Limb (tissue), 2 donors: ENCODE measurements at regions not wholly inside any gene's neighbourhood (a gene's known extent, or its start where the extent isn't known, plus 50 kb on each side); places are given as distances from the start of the nearest gene placed in this dataset.
"Not testable (repeated sequence)": the region's sequence is repeated elsewhere in the genome, so short reads cannot be mapped to it uniquely, and the experiment has no call there.

ENCODE experiments used
- DNase-seq, 2 donors: peaks; one replicate each; pipeline ENCODE4 v3.0.0-alpha.2; 2016; ENCODE audit errors: extremely low spot score in 2 of 2

- no peak for DNase-seq
Measured at GRCh38 chr5:2867373-2867933, 116.0 kb upstream of the IRX2 start.

GRCh38 chr5:2866662-2867372 lies 115.3 kb upstream of the IRX2 start:
- no peak for DNase-seq

GRCh38 chr5:2865856-2866255 lies 114.4 kb upstream of the IRX2 start:
- no peak for DNase-seq

- no peak for DNase-seq
Measured at GRCh38 chr5:2864515-2865105, 113.1 kb upstream of the IRX2 start.

GRCh38 chr5:2863675-2864433 lies 112.4 kb upstream of the IRX2 start:
- no peak for DNase-seq

- no peak for DNase-seq
Measured at GRCh38 chr5:2863133-2863532, 111.7 kb upstream of the IRX2 start.

GRCh38 chr5:2862176-2862575 lies 110.7 kb upstream of the IRX2 start:
- DNase-seq = not testable (repeated sequence)

GRCh38 chr5:2861605-2862004 lies 110.1 kb upstream of the IRX2 start:
- DNase-seq = no peak

GRCh38 chr5:2860101-2860500 lies 108.6 kb upstream of the IRX2 start:
- DNase-seq = no peak

- DNase-seq = no peak
Measured at GRCh38 chr5:2857837-2858236, 106.4 kb upstream of the IRX2 start.

GRCh38 chr5:2856206-2856605 lies 104.7 kb upstream of the IRX2 start:
- no peak for DNase-seq

- no peak for DNase-seq
Measured at GRCh38 chr5:2852446-2852845, 101.0 kb upstream of the IRX2 start.

- no peak for DNase-seq
Measured at GRCh38 chr5:2851895-2852294, 100.4 kb upstream of the IRX2 start.

GRCh38 chr5:2849429-2849828 lies 98.0 kb upstream of the IRX2 start:
- no peak for DNase-seq

GRCh38 chr5:2848619-2849018 lies 97.1 kb upstream of the IRX2 start:
- DNase-seq = peak in 1 of 2 donors; percentile 18

GRCh38 chr5:2847608-2848007 lies 96.1 kb upstream of the IRX2 start:
- DNase-seq = no peak

- DNase-seq = no peak
Measured at GRCh38 chr5:2841208-2841607, 89.7 kb upstream of the IRX2 start.

- no peak for DNase-seq
Measured at GRCh38 chr5:2840372-2840915, 89.0 kb upstream of the IRX2 start.

- DNase-seq = no peak
Measured at GRCh38 chr5:2836133-2836532, 84.7 kb upstream of the IRX2 start.

- no peak for DNase-seq
Measured at GRCh38 chr5:2833556-2833955, 82.1 kb upstream of the IRX2 start.

GRCh38 chr5:2832394-2832793 lies 80.9 kb upstream of the IRX2 start:
- no peak for DNase-seq

- no peak for DNase-seq
Measured at GRCh38 chr5:2829239-2829638, 77.8 kb upstream of the IRX2 start.
